AG04449 (cell line): ENCODE measurements at regions not wholly inside any gene's neighbourhood (a gene's known extent, or its start where the extent isn't known, plus 50 kb on each side); places are given as distances from the start of the nearest gene placed in this dataset.

Source experiments
- CTCF ChIA-PET: fragments of 350-600 bp; formaldehyde crosslinking; extraction: SDS; loops from one replicate; lab custom pipeline; 2021; ENCODE audit warnings: antibody characterized with exemption; lab: Yijun Ruan, JAX
- POLR2A ChIA-PET: fragments of 400-600, 350-600 bp; formaldehyde crosslinking; extraction: SDS; loops from one replicate; lab custom pipeline; 2020; ENCODE audit warnings: antibody characterized with exemption, inconsistent platforms; lab: Yijun Ruan, JAX
- DNase-seq: peaks from one replicate; pipeline ENCODE4 v3.0.0-alpha.2; 2010; ENCODE audit warnings: low read depth, low spot score
- H3K4me3 ChIP-seq: 2 replicates; pipeline ENCODE4 v1.5.1; 2011; ENCODE audit warnings: low read depth, mild to moderate bottlenecking, control low read depth, low read length
- CTCF ChIP-seq: IDR thresholded peaks from one replicate; pipeline ENCODE4 v1.5.1; 2011; ENCODE audit warnings: mild to moderate bottlenecking, moderate library complexity, low read length, control low read depth, inconsistent platforms; ENCODE audit not compliant: insufficient read depth; ENCODE audit errors: missing control alignments

DNA sequence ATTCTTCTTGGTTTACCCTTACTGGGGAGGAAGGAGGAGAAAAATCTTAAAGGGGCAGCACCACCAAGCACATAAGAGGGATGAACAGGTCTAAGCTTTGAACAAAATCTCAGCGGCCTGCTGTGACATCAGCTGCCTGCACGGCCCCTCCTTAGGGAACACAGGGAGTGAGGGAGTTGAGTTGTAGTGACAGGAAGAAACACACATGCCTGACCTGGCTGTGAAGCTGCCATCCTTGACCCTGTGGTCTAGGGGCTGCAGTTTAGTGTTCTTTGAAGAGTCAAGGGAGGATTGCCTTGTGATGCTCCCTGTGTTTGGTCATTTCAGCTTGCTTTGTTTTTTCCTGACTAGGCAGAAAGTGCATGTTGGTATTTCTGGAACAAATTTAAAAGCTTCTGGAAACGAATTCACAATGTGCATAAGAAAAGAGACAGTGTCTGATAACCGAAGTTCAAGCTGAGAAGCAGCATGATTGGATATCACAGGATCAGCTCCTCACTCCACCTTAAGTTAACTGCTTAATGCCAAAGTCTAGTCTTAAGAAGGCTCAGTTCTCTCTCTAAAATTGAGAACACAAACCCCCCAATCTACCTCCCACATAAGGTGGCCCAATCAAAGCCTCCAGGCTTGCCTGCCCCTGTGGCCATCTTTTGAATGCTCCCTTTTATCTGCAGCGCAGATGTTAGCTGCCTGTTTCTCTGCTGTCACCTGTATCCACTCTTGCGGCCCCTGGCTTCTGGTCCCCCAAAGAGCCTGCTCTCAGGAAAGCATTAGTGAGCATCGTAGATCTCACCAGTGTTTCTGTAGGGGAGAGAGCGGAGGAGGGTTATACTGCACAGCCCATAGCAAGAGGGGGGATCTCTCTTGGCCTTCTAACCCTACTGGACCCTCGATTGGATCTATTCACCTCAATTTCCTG is 82.2 kb downstream of the SCN11A start:
- TF ChIP-seq CTCF: no peak
- ChIA-PET CTCF (interaction anchor here (0.8 to 2.2 kb wide), 2 partner anchors 8 to 32 kb away, joined by 3 to 12 read pairs; no protein-coding TSS in a partner anchor), POLR2A (no interaction called here)
- DNase-seq: no peak
- H3K4me3 ChIP-seq: no peak overlapping the region

GRCh38 chr3:38968891-38969290 is 82.9 kb downstream of the SCN11A start:
- ChIA-PET POLR2A (no interaction called here), CTCF (interaction anchor here (0.8 kb wide), 1 partner anchor 32 kb away, joined by 3 read pairs; no protein-coding TSS in a partner anchor)
- no peak for DNase-seq
- TF ChIP-seq CTCF: no peak
- H3K4me3 ChIP-seq: no peak overlapping the region

- ChIA-PET CTCF (interaction anchor here (0.8 kb wide), 1 partner anchor 33 kb away, joined by 3 read pairs; no protein-coding TSS in a partner anchor), POLR2A (no interaction called here)
- DNase-seq: no peak
- no peak for TF ChIP-seq CTCF
- no peak overlapping the region for H3K4me3 ChIP-seq
These were observed 83.3 kb downstream of the SCN11A start for GRCh38 chr3:38968403-38968802.

GRCh38 chr3:38967693-38967989 is 84.1 kb downstream of the SCN11A start:
- CTCF ChIA-PET: no interaction called here

GRCh38 chr3:38966811-38967692 is 84.7 kb downstream of the SCN11A start:
- DNase-seq: no peak
- CTCF ChIA-PET: no interaction called here
- no peak overlapping the region for H3K4me3 ChIP-seq
- TF ChIP-seq CTCF: no peak
- POLR2A ChIA-PET: no interaction called here

More at GRCh38 chr3:38967693-38967989, 84.1 kb downstream of the SCN11A start:
- TF ChIP-seq CTCF: no peak
- POLR2A ChIA-PET: no interaction called here
- H3K4me3 ChIP-seq: no peak overlapping the region
- DNase-seq: no peak

- TF ChIP-seq CTCF: no peak
- ChIA-PET POLR2A (no interaction called here), CTCF (interaction anchor here (1.5 kb wide), 1 partner anchor 35 kb away, joined by 3 read pairs; no protein-coding TSS in a partner anchor)
- H3K4me3 ChIP-seq: no peak overlapping the region
- DNase-seq: no peak
These were observed 87.1 kb downstream of the SCN11A start for GRCh38 chr3:38964646-38965045.
